Ovary (tissue), 7 donors: ENCODE measurements at regions not wholly inside any gene's neighbourhood (a gene's known extent, or its start where the extent isn't known, plus 50 kb on each side); places are given as distances from the start of the nearest gene placed in this dataset.

ENCODE experiments used
- DNase-seq, 5 donors: peaks; one replicate each; pipeline ENCODE4 v3.0.0-alpha.2; 2019 to 2020
- H3K27ac ChIP-seq, 2 donors: fragments of 200-600 bp; one replicate each; pipeline versions ENCODE4 v1.5.1 to v1.8.0; 2019 to 2022
- H3K27me3 ChIP-seq: fragments of 200-600 bp; one replicate; pipeline ENCODE4 v1.8.0; 2022
- H3K36me3 ChIP-seq: fragments of 200-600 bp; sonication (generic); one replicate; pipeline ENCODE4 v1.5.1; 2019
- H3K4me1 ChIP-seq: one replicate; pipeline ENCODE4 v1.8.1; 2013; ENCODE audit warnings: mild to moderate bottlenecking, moderate library complexity; ENCODE audit not compliant: insufficient read depth
- H3K4me3 ChIP-seq: fragments of 200-600 bp; sonication (generic); one replicate; pipeline ENCODE4 v1.5.1; 2017
- H3K9me3 ChIP-seq, 2 donors: fragments of 200-600 bp in 1 of 2; sonication (generic) in 1 of 2; one replicate each; pipeline versions ENCODE4 v1.5.1 to v1.8.1; 2013 to 2019; ENCODE audit warnings: mild to moderate bottlenecking in 1 of 2, moderate library complexity in 1 of 2
- CTCF ChIP-seq, 3 donors: fragments of 450-650 bp in 2 of 3; fragments of 200-600 bp in 1 of 3; IDR thresholded peaks; one replicate each; pipeline versions ENCODE4 v1.5.1 to v1.8.0; 2016 to 2022; ENCODE audit warnings: antibody characterized with exemption in 3 of 3, mild to moderate bottlenecking in 1 of 3
- EP300 ChIP-seq: sonication (generic); formaldehyde crosslinking; IDR thresholded peaks from one replicate; pipeline ENCODE4 v1.6.1; 2017; ENCODE audit warnings: antibody characterized with exemption
- POLR2A ChIP-seq: fragments of 450-650 bp; IDR thresholded peaks from one replicate; pipeline ENCODE4 v1.6.1; 2017; ENCODE audit warnings: antibody characterized with exemption, mild to moderate bottlenecking, moderate library complexity
- WGBS, 3 donors: extraction: QIAGEN DNeasy Blood & Tissue Kit in 1 of 3; methylation state at CpG; one replicate each; pipeline versions ENCODE4 v1.1.5 to v1.1.7; 2013 to 2017; 5-methylcytosine and 5-hydroxymethylcytosine counted together
- intact Hi-C, 4 donors: fragments of 100-400 bp; cut with DNase I; formaldehyde crosslinking; loops; one replicate each; pipeline versions ENCODE4 v1.11.0 to v1.15.1; 2022 to 2023
- donor health status: DM: no; HTN: no; CAD: no; lungs with moderate emphysema.
- donor health status: DM: no; HTN: no; CAD: no.
- donor health status: Bipolar disorder and iron deficiency.
- donor health status: DM: no; HTN: no; CAD: no.
- donor health status: DM: yes; HTN: yes; CAD: no.

DNA sequence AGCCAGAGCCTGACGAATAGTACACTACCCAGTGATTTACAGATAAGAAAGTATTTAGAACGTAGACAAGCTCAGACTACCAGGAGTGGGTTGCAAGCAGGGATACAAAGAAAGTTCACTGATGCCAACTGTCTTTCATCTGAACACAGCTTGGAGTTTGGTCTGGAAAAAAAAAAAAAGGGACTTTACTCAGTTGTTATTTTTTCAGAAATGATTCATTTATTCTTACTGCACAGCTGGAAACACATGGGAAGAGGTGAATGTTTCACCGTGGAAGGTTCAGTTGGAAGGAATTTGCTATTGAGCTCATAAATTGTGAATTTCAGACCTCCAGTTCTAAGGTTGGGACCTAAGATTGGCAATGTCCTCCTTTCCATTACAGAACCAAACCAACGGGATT is 259.7 kb downstream of the ETAA1 start:
- WGBS, 3 donors = 37 to 46% (median 41%) methylated on average over 4 of the region's 4 CpGs
- H3K4me3 ChIP-seq = no peak overlapping the region
- TF ChIP-seq EP300 = no peak
- no peak for TF ChIP-seq CTCF (IDR thresholded peaks at IDR 0.05)
- TF ChIP-seq POLR2A = no peak
- no peaks in the 10 kb centered on the region for H3K9me3 ChIP-seq
- no peaks in the 10 kb centered on the region for H3K4me1 ChIP-seq
- DNase-seq = no peak
- intact Hi-C loops = no loop called here
- no peak overlapping the region for H3K27ac ChIP-seq
- H3K27me3 ChIP-seq = no peaks in the 10 kb centered on the region
- no peaks in the 10 kb centered on the region for H3K36me3 ChIP-seq

GRCh38 chr2:67658820-67659219 is 261.7 kb downstream of the ETAA1 start:
- TF ChIP-seq POLR2A (no peak), CTCF (IDR thresholded peaks at IDR 0.05) (no peak)
- Histone ChIP-seq H3K4me1 (no peaks in the 10 kb centered on the region), H3K27me3 (no peaks in the 10 kb centered on the region), H3K4me3 (no peak overlapping the region), H3K36me3 (no peaks in the 10 kb centered on the region), H3K27ac (no peak overlapping the region), H3K9me3 (no peaks in the 10 kb centered on the region)
- DNase-seq = no peak
- intact Hi-C loops = no loop called here

GRCh38 chr2:67660015-67660602 is 263.0 kb downstream of the ETAA1 start:
- H3K9me3 ChIP-seq = no peaks in the 10 kb centered on the region
- TF ChIP-seq CTCF (IDR thresholded peaks at IDR 0.05) (no peak), EP300 (no peak)
- H3K4me3 ChIP-seq = no peak overlapping the region
- intact Hi-C loops = no loop called here
- WGBS, 3 donors = 87 to 93% (median 91%) methylated on average over 4 of the region's 4 CpGs
- H3K4me1 ChIP-seq = no peaks in the 10 kb centered on the region
- no peak overlapping the region for H3K27ac ChIP-seq
- DNase-seq = no peak
- no peaks in the 10 kb centered on the region for H3K36me3 ChIP-seq
- no peaks in the 10 kb centered on the region for H3K27me3 ChIP-seq

DNA sequence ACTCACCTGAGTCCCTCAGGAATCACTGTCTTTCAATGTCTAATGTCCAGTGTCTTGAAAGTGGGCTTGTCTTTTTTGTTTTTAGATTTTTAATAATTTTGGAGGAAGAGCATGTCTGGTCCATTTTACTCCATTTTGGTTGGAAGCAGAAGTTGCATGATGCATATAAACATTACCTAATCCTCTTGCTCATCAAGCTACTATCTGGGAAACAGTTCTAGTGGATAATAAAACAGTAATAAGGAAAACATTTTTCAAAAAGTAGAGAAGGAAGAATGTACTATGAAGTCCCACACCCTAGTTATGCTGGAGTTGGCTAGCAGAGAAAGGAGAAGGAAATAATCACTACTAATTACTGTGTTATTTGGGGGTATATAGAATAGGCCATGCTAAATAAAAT is 263.7 kb downstream of the ETAA1 start:
- Histone ChIP-seq H3K4me1 (no peaks in the 10 kb centered on the region), H3K36me3 (no peaks in the 10 kb centered on the region), H3K27ac (no peak overlapping the region), H3K27me3 (no peaks in the 10 kb centered on the region), H3K9me3 (no peaks in the 10 kb centered on the region), H3K4me3 (no peak overlapping the region)
- intact Hi-C loops = no loop called here
- DNase-seq = no peak
- TF ChIP-seq CTCF (IDR thresholded peaks at IDR 0.05) = no peak

DNA sequence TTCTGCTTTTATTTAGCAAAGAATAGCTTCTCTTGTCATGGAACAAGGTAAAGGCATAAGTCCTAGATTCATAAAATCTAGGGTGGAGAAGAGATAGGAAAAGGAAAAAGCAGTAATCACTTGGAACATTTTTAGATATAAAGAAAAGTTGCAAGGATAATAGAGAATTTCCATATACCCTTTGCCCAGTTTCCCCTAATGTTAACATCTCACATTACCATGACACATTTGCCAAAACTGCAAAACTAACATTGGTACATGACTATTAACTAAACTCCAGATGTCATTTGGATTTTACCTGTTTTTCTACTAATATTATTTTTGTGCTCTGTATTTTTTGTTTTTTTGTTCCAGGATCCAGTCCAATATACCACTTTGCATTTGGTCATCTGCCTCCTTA is 265.1 kb downstream of the ETAA1 start:
- H3K4me1 ChIP-seq = no peaks in the 10 kb centered on the region
- no peak overlapping the region for H3K4me3 ChIP-seq
- TF ChIP-seq EP300 = no peak
- TF ChIP-seq CTCF (IDR thresholded peaks at IDR 0.05) = no peak
- no peak for TF ChIP-seq POLR2A
- no peaks in the 10 kb centered on the region for H3K36me3 ChIP-seq
- no peaks in the 10 kb centered on the region for H3K27me3 ChIP-seq
- H3K9me3 ChIP-seq = no peaks in the 10 kb centered on the region
- no peak overlapping the region for H3K27ac ChIP-seq
- no peak for DNase-seq
- intact Hi-C loops = no loop called here
